OCI-M2 (cell line): ENCODE measurements at regions not wholly inside any gene's neighbourhood (a gene's known extent, or its start where the extent isn't known, plus 50 kb on each side); places are given as distances from the start of the nearest gene placed in this dataset.

ENCODE experiments used
- DNase-seq: peaks from one replicate; lab custom pipeline; 2025; ENCODE audit not compliant: unreplicated experiment; lab: John Stamatoyannopoulos, UW

- DNase-seq = no peak
Measured at GRCh38 chr7:67413670-67414069, 417.0 kb downstream of the TYW1 start.

DNA sequence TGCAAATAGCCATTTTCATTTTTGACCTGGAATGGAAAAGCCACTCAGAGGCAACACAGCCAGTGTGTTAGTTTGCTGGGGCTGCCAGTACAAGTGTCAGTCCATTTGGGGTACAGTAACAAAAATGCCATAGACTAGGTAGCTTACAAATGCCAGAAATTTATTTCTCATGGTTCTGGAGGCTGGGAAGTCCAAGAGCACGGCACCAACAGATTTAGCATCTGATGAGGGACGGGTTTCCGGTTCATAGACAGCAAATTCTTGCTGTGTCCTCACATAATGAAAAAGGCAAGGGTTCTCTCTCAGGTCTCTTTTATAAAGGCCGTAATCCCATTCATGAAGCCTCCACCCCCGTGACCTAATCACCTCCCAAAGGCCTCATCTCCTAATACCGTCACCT, 418.2 kb downstream of the TYW1 start:
- DNase-seq = no peak

- no peak for DNase-seq
Measured at GRCh38 chr7:67422601-67423000, 426.0 kb downstream of the TYW1 start.

DNA sequence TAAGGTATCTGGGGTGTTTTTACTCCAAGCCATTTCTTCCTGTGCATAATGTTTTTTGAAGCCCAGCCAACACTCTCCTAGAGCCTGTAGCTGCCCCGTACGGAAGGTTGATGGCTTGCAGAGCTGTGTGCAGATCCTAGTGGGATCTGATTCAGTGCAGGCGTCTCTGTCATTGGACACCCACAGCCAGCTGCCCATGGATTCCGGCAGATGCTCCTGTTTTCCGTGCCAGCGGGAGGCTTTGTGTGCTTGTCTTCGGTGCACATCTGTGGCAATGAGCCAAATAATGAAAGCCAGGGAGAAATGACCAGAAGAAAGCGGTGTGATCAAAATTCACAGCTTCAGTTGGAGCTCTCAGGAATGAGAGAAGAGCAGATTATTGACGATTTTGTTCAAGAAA, 426.4 kb downstream of the TYW1 start:
- DNase-seq = no peak

DNA sequence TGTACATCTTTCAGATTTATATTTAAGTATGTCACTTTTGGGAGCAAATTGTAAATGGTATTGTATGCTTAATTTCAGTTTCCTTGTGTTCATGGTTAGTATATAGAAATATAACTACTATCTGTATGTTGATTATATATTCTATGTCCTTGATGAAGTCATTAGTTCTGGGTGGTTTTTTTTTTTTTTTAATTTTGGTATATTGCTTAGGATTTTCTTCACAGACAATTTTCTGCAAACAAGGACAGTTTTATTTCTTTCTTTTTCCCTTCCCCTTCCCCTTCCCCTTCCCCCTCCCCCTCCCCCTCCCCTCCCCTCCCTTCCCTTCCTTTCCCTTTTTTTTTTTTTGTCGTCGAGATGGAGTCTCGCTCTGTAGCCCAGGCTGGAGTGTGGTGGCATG, 430.0 kb downstream of the TYW1 start:
- DNase-seq = no peak

DNA sequence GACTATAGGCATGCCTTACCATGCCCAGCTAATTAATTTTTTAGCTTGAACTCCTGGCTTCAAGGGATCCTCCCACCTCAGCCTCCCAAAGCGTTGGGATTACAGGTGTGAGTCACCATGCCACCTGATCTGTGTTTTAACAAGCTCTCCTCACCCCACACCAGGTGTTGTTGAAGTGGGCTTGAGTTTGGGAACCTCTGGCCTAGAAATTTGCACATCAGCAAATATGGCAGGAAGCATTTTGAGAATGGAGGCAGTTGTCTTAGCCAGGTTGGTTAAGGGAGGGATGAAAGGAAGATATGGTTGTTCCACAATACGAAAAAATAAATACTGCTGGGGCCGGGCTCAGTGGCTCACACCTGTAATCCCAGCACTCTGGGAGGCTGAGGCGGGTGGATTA, 433.1 kb downstream of the TYW1 start:
- no peak for DNase-seq

GRCh38 chr7:67432536-67433234, 436.1 kb downstream of the TYW1 start:
- DNase-seq = no peak

DNA sequence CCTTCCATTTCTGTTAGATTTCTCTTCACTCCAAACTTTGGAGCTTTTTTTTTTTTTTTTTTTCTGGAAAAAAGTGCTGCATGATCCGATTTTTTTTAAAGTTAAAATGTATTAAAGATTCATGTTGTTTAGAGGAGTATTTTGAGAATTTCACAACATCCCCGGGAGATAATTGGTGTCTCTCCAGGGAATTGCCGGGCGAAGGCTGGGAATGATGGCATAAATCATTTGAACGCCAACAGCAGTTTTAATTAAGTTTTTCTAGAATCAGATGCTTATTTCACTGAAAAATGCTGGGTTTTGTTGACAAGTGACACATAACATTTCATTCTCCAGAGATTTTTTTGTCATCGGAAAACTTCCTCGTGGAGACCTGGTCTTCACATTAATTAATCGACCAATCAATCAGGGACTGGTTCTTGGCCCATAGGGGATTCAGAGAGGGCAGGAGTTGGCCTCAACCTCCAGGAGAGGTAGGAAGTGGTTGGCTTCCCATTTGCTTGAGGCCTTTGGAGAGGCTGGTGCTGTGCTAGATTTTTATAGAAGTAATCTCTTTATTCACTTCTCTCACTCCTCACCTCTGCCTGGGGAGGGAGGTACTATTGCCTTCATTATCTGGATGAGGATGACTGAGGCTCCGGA, 439.4 kb downstream of the TYW1 start:
- DNase-seq = no peak

DNA sequence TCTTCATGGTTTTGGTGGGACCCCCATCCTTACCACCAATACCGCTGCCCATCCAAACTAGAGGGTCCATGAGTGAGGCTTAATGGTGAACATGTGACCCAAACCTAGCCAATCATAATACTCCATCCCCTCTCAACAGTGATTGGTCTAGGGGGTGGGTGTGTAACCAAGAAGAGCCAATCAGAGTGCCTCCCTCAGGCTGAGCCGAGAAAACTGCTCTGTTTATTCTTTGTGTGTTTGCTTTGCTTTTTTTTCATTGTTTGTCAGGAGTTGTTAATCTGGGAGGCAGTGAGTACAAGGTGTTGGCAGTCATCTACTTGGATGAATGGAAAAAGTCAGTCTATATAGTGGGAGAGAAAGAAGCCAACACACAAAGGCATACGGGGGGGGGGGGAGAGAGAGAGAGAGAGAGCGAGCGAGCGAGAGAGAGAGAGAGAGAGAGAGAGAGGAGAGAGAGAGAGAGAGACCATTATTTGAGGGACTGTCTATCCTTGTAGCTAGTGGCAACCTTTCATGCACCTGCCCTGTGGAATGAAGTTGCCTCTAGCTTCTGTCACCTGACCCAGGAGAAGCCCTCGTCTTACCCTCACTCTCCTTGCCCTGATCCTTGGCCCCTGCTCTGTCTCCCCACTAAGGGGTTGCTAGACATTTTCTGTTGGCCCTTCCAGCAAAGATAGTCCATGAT, 441.7 kb downstream of the TYW1 start:
- no peak for DNase-seq

DNA sequence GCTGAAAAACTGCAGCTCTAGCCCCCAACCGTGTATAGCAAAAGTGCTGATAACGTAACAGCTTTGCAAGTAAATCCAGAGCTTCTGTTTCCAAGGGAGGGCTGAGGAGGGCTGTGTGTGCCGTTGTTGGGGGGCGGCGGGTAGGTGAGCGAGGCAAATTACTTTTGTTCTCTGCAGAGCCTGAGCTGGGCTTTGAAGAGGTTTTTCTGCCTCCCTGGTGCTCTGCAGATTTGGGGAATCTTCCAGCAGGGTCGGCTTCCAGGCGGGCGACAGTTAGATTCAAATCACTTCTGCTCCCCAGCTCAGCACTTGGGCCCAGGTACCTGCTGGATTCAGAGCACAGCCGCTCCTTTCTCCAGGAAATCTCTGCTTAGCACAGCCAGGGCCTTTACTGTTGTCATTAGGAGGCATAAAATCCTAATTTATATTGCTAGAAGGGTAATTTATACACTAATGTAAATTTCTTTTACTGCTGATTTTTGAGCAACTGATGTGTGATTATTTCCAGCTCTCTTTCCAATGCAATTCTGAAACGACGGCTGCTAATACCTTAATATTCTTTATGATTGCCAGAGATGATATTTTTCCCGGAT, 442.4 kb downstream of the TYW1 start:
- DNase-seq = no peak

DNA sequence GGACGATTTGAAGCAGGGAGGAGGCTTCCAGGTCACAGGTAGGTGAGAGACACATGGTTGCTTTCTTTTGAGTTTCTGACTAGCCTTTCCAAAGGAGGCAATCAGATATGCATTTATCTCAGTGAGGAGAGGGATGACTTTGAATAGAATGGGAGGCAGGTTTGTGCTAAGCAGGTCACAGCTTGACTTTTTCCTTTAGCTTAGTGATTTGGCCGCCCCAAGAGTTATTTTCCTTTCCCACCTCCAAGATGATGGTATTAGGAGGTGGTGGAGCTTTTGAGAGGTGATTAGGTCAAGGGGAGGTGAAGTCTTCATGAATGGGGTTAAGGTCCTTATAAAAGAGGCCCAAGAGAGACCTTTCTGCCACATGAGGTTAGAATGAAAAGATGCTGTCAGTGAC, 443.7 kb downstream of the TYW1 start:
- DNase-seq = no peak

DNA sequence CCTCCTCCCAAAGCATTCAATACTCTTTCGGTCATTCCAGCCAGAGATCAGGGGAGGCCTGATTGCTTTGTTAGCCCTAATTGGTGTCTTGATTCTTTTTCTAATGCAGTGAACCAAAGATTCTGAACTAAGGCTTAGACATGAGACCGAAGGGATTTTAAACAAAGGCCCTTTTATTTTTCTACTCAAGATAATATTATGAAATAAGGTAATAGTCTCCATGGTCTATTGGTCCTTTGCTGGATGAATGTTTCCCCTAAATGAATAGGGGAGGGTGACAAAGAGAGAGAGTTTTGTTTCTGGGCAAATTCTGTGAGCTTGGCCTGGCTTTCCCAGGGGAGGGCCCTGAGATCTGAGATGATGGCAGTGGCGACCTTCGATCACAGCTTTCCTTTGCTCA, 449.1 kb downstream of the TYW1 start:
- DNase-seq = no peak

DNA sequence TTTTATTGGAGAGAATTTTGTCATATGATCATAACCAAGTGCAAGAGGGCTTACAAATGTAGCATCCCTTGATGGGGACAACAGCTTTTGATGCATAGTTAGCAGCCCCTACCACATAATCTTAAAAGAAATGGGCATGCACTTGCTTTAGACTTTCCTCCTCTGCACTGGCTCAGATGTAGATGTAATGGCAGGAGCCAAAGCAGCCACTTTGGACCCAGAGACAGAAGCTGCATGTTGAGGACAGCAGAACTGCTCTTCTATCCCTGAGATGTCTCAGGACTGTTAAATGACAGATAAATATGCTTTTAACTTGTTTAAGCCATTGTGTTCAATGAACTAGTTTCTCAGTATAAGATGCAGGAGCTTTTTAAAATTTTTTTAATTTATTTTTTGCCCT, 450.7 kb downstream of the TYW1 start:
- no peak for DNase-seq

- DNase-seq = no peak
Measured at GRCh38 chr7:67448271-67448670, 451.6 kb downstream of the TYW1 start.

- no peak for DNase-seq
Measured at GRCh38 chr7:67450171-67450570, 453.5 kb downstream of the TYW1 start.

DNA sequence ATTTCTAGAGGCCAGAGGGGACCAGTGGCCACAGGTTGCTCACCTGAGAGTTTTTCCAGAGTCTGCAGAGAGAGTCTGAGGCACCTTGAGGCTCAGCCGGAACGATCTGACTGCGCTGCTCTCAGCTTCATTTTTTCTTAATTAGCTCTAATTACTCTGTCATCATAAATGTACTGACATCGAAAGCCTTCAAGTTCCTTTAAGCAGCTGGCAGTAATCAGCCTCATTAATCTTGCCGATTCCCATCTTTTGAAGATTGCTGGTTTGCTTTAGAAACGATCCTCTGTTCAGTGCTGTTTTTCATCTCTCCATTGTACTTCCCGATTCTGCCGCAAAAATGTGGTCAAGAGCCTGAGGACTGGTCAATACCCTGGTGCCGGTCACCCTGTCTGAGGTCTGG, 454.7 kb downstream of the TYW1 start:
- DNase-seq = no peak

DNA sequence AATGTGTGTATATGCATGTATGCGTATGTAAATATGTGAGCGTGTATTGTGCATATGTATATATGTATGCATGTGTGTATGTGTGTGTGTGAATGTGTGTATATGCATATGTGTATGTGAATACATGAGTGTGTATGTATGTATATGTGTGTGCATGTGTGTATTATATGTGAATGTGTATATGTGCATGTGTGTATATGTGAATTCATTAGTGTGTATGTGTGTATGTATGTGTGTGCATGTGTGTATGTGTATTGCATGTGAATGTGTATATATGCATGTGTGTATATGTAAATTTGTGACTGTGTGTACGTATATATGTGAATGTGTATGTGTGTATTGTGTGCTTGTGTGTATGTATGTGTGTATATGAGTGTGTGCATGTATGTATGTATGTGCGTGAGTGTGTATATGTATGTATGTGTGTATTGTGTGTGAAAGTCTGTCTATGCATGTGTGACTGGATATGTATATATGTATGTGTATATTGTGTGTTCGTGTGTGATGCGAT, 455.9 kb downstream of the TYW1 start:
- DNase-seq = no peak

DNA sequence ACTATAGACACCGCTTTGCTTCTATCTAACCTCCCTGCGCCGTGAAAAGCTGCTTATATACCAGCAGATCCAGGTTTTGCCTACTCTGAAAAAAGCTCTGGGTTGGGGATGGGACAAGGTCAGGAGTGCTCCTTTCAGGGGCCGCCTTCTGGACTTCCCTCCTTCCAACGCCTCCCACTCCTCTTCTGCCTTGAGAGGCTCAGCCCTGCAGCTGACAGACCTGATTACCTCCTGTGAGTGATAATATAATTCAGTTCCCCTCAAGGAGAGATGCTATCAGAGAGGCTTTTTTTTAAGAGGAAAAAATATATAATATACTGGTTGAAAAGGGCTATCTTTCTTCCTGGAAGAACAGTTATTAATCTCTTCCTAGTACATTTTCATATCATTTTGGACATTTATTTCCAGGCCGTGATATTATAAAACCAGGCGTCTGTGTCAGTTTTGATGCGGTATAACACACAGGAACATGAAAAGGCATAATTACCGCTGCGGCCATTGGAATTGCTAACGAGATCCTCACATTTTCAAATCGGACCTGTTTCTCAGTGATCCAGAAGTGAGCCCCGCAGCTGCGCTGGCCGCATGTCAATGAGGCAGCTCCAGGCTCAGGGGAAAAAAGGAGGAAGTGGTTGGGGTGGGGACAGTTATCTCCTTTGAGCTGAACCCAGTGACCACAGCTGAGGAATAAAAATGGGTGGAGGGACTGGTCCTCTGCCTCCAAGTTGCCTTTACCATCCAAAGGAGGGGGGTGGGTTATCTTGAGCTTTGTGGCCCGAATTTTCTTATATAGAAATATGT, 457.1 kb downstream of the TYW1 start:
- peak; percentile 6 for DNase-seq

GRCh38 chr7:67455508-67455907, 458.9 kb downstream of the TYW1 start:
- DNase-seq = no peak

DNA sequence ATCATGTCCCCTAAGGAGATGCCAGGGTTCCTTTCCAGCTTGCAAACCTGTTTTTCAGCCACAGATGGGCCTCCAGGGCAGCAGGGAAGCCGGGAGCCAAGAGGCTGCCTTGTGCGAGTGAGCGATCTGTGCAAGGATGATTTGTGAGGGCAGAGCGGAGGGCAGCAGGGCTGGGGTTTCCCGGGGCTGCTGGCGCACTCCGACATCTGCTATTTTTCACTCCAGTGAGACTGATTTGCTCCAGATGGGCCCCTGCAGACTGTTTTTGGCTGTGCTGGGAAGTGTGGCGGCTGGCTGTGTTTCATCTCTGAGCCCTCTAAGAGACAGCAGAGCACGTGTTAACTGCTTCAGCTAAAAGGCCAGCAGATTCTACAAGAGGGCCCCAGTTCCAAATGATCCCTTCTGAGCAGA, 466.2 kb downstream of the TYW1 start:
- no peak for DNase-seq

DNA sequence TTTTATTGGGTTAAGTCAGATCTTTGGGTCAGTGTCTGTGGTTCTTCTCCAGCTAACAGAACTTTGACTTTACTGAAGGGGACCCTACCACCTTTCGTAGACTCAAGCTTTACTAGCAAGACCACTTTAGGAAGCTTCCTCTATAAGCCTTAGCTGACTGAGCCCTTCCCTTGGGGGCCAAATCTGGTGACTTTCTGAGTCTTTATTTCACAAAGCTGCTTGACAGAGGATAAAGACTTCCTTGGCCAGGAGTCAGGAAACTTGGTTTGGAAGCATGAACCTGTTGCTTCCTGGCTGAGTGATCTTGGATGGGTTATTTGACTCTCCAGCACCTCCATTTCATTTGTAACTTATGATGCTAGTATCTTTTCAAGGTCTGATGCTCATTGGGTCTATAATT, 466.7 kb downstream of the TYW1 start:
- no peak for DNase-seq
